WTC11 (cell line): ENCODE measurements at regions not wholly inside any gene's neighbourhood (a gene's known extent, or its start where the extent isn't known, plus 50 kb on each side); places are given as distances from the start of the nearest gene placed in this dataset.
A peak's percentile ranks its signal among the peaks of the same experiment; 100 is the strongest.

Experiments
- ATAC-seq: fragments of 200-7000 bp; cut with Tn5 transposase; 2 replicates; pipeline ENCODE4 v1.10.0; 2021; ENCODE audit warnings: mild to moderate bottlenecking, moderate library complexity
- CTCF ChIA-PET: fragments of 300-600 bp; sonication (Branson Sonifier 250); formaldehyde crosslinking; loops from one replicate; lab custom pipeline; 2021; ENCODE audit warnings: antibody characterized with exemption; lab: Charles Lee
- POLR2A ChIA-PET: fragments of 350-600 bp; sonication (Branson Sonifier 250); formaldehyde crosslinking; loops from one replicate; lab custom pipeline; 2021; ENCODE audit warnings: antibody characterized with exemption; lab: Charles Lee
- DNase-seq: peaks from one replicate; pipeline ENCODE4 v3.0.0; 2021; ENCODE audit warnings: low spot score
- H3K27ac Mint-ChIP-seq: 2 replicates; pipeline ENCODE4 v1.8.0; 2021; ENCODE audit warnings: mixed read lengths
- H3K27me3 Mint-ChIP-seq: 2 replicates; pipeline ENCODE4 v1.8.0; 2021; ENCODE audit warnings: low read depth, mild to moderate bottlenecking, moderate library complexity, mixed read lengths
- H3K36me3 Mint-ChIP-seq: 2 replicates; pipeline ENCODE4 v1.8.0; 2021; ENCODE audit warnings: mixed read lengths
- H3K4me1 Mint-ChIP-seq: 2 replicates; pipeline ENCODE4 v1.8.0; 2022; ENCODE audit warnings: mixed read lengths
- H3K4me3 Mint-ChIP-seq: 2 replicates; pipeline ENCODE4 v1.8.0; 2021; ENCODE audit warnings: mild to moderate bottlenecking, moderate library complexity, mixed read lengths
- H3K9me3 Mint-ChIP-seq: 2 replicates; pipeline ENCODE4 v1.8.0; 2021; ENCODE audit warnings: mixed read lengths
- AR ChIP-seq: fragments of 250-450 bp; sonication (Bioruptor Pico); IDR thresholded peaks from 2 replicates; pipeline ENCODE4 v1.9.0; 2021; ENCODE audit warnings: mild to moderate bottlenecking
- ARID4B ChIP-seq: sonication (generic); formaldehyde crosslinking; IDR thresholded peaks from 2 replicates; pipeline ENCODE4 v1.8.0; 2023; ENCODE audit warnings: missing genetic modification reagents, mild to moderate bottlenecking, borderline replicate concordance
- CDX4 ChIP-seq: fragments of 250-450 bp; sonication (Bioruptor Pico); IDR thresholded peaks from 2 replicates; pipeline ENCODE4 v1.9.0; 2021; ENCODE audit warnings: moderate library complexity, mild to moderate bottlenecking, inconsistent platforms, borderline replicate concordance
- GABPB1 ChIP-seq: sonication (generic); formaldehyde crosslinking; IDR thresholded peaks from 2 replicates; pipeline ENCODE4 v1.8.1; 2023; ENCODE audit warnings: mild to moderate bottlenecking, missing genetic modification reagents
- GRHL2 ChIP-seq: fragments of 250-450 bp; sonication (Bioruptor Pico); IDR thresholded peaks from 2 replicates; pipeline ENCODE4 v1.8.0; 2022; ENCODE audit warnings: mild to moderate bottlenecking, moderate library complexity; ENCODE audit not compliant: insufficient replicate concordance, severe bottlenecking
- GTF2I ChIP-seq: fragments of 250-450 bp; sonication (Bioruptor Pico); conservative IDR thresholded peaks from 2 replicates; pipeline ENCODE4 v1.4.0; 2021; ENCODE audit warnings: mild to moderate bottlenecking
- IRF1 ChIP-seq: sonication (generic); formaldehyde crosslinking; IDR thresholded peaks from 2 replicates; pipeline ENCODE4 v1.8.0; 2023; ENCODE audit warnings: missing genetic modification reagents
- NR2C2 ChIP-seq: sonication (generic); formaldehyde crosslinking; IDR thresholded peaks from 2 replicates; pipeline ENCODE4 v1.8.0; 2022; ENCODE audit warnings: mild to moderate bottlenecking, missing genetic modification reagents
- PREB ChIP-seq: sonication (generic); formaldehyde crosslinking; IDR thresholded peaks from 2 replicates; pipeline ENCODE4 v1.8.1; 2022; ENCODE audit warnings: mild to moderate bottlenecking, missing genetic modification reagents, moderate library complexity, borderline replicate concordance
- SMAD4 ChIP-seq: sonication (generic); formaldehyde crosslinking; IDR thresholded peaks from 2 replicates; pipeline ENCODE4 v1.8.0; 2022; ENCODE audit warnings: mild to moderate bottlenecking, missing genetic modification reagents
- TF ChIP-seq, protein P1 (sequence below): sonication (generic); formaldehyde crosslinking; IDR thresholded peaks from 2 replicates; pipeline ENCODE4 v1.8.1; 2023; ENCODE audit warnings: mild to moderate bottlenecking, missing genetic modification reagents
- TF ChIP-seq, protein P2 (sequence below): fragments of 250-450 bp; sonication (Bioruptor Pico); IDR thresholded peaks from 2 replicates; pipeline ENCODE4 v1.9.0; 2021; ENCODE audit warnings: mild to moderate bottlenecking, borderline replicate concordance

DNA sequence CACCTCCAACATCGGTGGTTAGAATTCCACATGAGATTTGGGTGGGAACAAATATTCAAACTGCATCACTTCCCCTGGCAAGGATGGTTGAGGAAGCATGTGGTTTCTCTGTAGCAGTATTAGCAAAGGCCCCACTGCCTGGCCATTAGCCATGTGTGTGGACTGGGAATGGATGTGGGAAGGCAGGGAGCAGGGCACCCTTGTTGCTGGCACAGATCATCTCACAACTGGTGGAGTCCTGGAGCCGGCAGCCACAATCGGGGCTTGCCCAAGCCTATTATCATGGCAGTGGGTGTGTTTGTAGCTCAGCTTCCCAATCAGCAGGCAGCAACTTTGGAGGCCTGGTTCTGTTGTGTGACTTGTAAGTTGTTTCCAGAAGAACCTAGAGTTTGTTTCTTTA is 391.9 kb downstream of the DLEU7 start:
- CTCF ChIA-PET, result interaction anchor here (1.6 kb wide), 1 partner anchor 460 kb away, joined by 3 read pairs; no protein-coding TSS in a partner anchor
- no peaks in the 10 kb centered on the region for H3K27me3 Mint-ChIP-seq
- ATAC-seq, result 0 out of 2 replicates have a peak, but pooled peaks have one; percentile 17

More for the DNA sequence above, 391.9 kb downstream of the DLEU7 start:
- H3K4me1 Mint-ChIP-seq, result peaks cover 59% of the 10 kb centered on the region
- DNase-seq, result no peak
- H3K27ac Mint-ChIP-seq, result no peak overlapping the region
- no peak overlapping the region for H3K4me3 Mint-ChIP-seq
- POLR2A ChIA-PET, result no interaction called here
- TF ChIP-seq GABPB1 (CRISPR knock-in tag), result no peak
- TF ChIP-seq, protein P1, sequence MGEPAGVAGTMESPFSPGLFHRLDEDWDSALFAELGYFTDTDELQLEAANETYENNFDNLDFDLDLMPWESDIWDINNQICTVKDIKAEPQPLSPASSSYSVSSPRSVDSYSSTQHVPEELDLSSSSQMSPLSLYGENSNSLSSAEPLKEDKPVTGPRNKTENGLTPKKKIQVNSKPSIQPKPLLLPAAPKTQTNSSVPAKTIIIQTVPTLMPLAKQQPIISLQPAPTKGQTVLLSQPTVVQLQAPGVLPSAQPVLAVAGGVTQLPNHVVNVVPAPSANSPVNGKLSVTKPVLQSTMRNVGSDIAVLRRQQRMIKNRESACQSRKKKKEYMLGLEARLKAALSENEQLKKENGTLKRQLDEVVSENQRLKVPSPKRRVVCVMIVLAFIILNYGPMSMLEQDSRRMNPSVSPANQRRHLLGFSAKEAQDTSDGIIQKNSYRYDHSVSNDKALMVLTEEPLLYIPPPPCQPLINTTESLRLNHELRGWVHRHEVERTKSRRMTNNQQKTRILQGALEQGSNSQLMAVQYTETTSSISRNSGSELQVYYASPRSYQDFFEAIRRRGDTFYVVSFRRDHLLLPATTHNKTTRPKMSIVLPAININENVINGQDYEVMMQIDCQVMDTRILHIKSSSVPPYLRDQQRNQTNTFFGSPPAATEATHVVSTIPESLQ, result no peak
- no peak for TF ChIP-seq AR (CRISPR knock-in tag)
- TF ChIP-seq GRHL2, result no peak
- no peak for TF ChIP-seq GTF2I (CRISPR knock-in tag)
- TF ChIP-seq NR2C2 (CRISPR knock-in tag), result no peak
- TF ChIP-seq ARID4B (CRISPR knock-in tag), result no peak
- no peak for TF ChIP-seq SMAD4
- no peak for TF ChIP-seq IRF1 (CRISPR knock-in tag)
- TF ChIP-seq, protein P2, sequence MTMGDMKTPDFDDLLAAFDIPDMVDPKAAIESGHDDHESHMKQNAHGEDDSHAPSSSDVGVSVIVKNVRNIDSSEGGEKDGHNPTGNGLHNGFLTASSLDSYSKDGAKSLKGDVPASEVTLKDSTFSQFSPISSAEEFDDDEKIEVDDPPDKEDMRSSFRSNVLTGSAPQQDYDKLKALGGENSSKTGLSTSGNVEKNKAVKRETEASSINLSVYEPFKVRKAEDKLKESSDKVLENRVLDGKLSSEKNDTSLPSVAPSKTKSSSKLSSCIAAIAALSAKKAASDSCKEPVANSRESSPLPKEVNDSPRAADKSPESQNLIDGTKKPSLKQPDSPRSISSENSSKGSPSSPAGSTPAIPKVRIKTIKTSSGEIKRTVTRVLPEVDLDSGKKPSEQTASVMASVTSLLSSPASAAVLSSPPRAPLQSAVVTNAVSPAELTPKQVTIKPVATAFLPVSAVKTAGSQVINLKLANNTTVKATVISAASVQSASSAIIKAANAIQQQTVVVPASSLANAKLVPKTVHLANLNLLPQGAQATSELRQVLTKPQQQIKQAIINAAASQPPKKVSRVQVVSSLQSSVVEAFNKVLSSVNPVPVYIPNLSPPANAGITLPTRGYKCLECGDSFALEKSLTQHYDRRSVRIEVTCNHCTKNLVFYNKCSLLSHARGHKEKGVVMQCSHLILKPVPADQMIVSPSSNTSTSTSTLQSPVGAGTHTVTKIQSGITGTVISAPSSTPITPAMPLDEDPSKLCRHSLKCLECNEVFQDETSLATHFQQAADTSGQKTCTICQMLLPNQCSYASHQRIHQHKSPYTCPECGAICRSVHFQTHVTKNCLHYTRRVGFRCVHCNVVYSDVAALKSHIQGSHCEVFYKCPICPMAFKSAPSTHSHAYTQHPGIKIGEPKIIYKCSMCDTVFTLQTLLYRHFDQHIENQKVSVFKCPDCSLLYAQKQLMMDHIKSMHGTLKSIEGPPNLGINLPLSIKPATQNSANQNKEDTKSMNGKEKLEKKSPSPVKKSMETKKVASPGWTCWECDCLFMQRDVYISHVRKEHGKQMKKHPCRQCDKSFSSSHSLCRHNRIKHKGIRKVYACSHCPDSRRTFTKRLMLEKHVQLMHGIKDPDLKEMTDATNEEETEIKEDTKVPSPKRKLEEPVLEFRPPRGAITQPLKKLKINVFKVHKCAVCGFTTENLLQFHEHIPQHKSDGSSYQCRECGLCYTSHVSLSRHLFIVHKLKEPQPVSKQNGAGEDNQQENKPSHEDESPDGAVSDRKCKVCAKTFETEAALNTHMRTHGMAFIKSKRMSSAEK, result no peak
- no peak for TF ChIP-seq CDX4 (CRISPR knock-in tag)
- no peak for TF ChIP-seq PREB (CRISPR knock-in tag)
- no peaks in the 10 kb centered on the region for H3K9me3 Mint-ChIP-seq
- H3K36me3 Mint-ChIP-seq, result no peaks in the 10 kb centered on the region
